H9 (cell line): ENCODE measurements at regions not wholly inside any gene's neighbourhood (a gene's known extent, or its start where the extent isn't known, plus 50 kb on each side); places are given as distances from the start of the nearest gene placed in this dataset.
A peak's percentile ranks its signal among the peaks of the same experiment; 100 is the strongest.

Source experiments
- DNase-seq: peaks from one replicate; pipeline ENCODE4 v3.0.0-alpha.2; 2017
- H2AFZ ChIP-seq: one replicate; pipeline ENCODE4 v1.6.1; 2013; ENCODE audit warnings: mild to moderate bottlenecking, low read length, control low read depth, moderate library complexity
- H2AK5ac ChIP-seq: 2 replicates; pipeline ENCODE4 v1.6.1; 2013; ENCODE audit warnings: low read length, control low read depth, mixed read lengths; ENCODE audit not compliant: insufficient read length
- H2BK120ac ChIP-seq: one replicate; pipeline ENCODE4 v1.6.1; 2013; ENCODE audit warnings: low read depth, mild to moderate bottlenecking, low read length, control low read depth, inconsistent platforms; ENCODE audit not compliant: poor library complexity, severe bottlenecking
- H2BK12ac ChIP-seq: 2 replicates; pipeline ENCODE4 v1.6.1; 2013; ENCODE audit warnings: low read length, control low read depth, mixed read lengths, low read depth; ENCODE audit not compliant: insufficient read length
- H2BK15ac ChIP-seq: 2 replicates; pipeline ENCODE4 v1.6.1; 2013; ENCODE audit warnings: low read depth, low read length, control low read depth
- H2BK20ac ChIP-seq: one replicate; pipeline ENCODE4 v1.6.1; 2013; ENCODE audit warnings: low read depth, mild to moderate bottlenecking, low read length, control low read depth, inconsistent platforms; ENCODE audit not compliant: poor library complexity, severe bottlenecking
- H2BK5ac ChIP-seq: 2 replicates; pipeline ENCODE4 v1.6.1; 2013; ENCODE audit warnings: low read length, control low read depth, mixed read lengths; ENCODE audit not compliant: insufficient read length
- H3K14ac ChIP-seq: 2 replicates; pipeline ENCODE4 v1.6.1; 2013; ENCODE audit warnings: low read length, control low read depth; ENCODE audit not compliant: insufficient read depth
- H3K18ac ChIP-seq: 2 replicates; pipeline ENCODE4 v1.6.1; 2013; ENCODE audit warnings: low read depth, mild to moderate bottlenecking, mixed read lengths, low read length, control low read depth; ENCODE audit not compliant: insufficient read length
- H3K23ac ChIP-seq: 2 replicates; pipeline ENCODE4 v1.6.1; 2013; ENCODE audit warnings: low read length, control low read depth, mixed read lengths, low read depth; ENCODE audit not compliant: insufficient read length
- H3K23me2 ChIP-seq: 2 replicates; pipeline ENCODE4 v1.6.1; 2013; ENCODE audit warnings: low read depth, mild to moderate bottlenecking, mixed read lengths, low read length, control low read depth; ENCODE audit not compliant: insufficient read length, poor library complexity, severe bottlenecking
- H3K27ac ChIP-seq: 2 replicates; pipeline ENCODE4 v1.5.1; 2013; ENCODE audit warnings: low read length, control low read depth, mixed read lengths, low read depth; ENCODE audit not compliant: insufficient read length
- H3K27me3 ChIP-seq: 2 replicates; pipeline ENCODE4 v1.6.1; 2013; ENCODE audit warnings: low read length, control low read depth, inconsistent platforms; ENCODE audit not compliant: insufficient read depth
- H3K4ac ChIP-seq: 2 replicates; pipeline ENCODE4 v1.6.1; 2013; ENCODE audit warnings: low read depth, mild to moderate bottlenecking, control low read depth, inconsistent platforms, low read length, moderate library complexity
- H3K4me1 ChIP-seq: 2 replicates; pipeline ENCODE4 v1.6.1; 2013; ENCODE audit warnings: low read length, control low read depth, inconsistent platforms; ENCODE audit not compliant: insufficient read depth
- H3K4me2 ChIP-seq: 2 replicates; pipeline ENCODE4 v1.6.1; 2013; ENCODE audit warnings: low read length, control low read depth, mixed read lengths; ENCODE audit not compliant: insufficient read length, insufficient read depth
- H3K56ac ChIP-seq: 2 replicates; pipeline ENCODE4 v1.6.1; 2013; ENCODE audit warnings: low read depth, mild to moderate bottlenecking, mixed read lengths, low read length, control low read depth; ENCODE audit not compliant: insufficient read length
- H3K79me1 ChIP-seq: 2 replicates; pipeline ENCODE4 v1.6.1; 2013; ENCODE audit warnings: low read depth, mild to moderate bottlenecking, moderate library complexity, low read length, control low read depth, inconsistent platforms; ENCODE audit not compliant: insufficient read depth, poor library complexity, severe bottlenecking
- H3K79me2 ChIP-seq: 2 replicates; pipeline ENCODE4 v1.6.1; 2013; ENCODE audit warnings: low read length, control low read depth, inconsistent platforms; ENCODE audit not compliant: insufficient read depth
- H3K9ac ChIP-seq: 2 replicates; pipeline ENCODE4 v1.6.1; 2013; ENCODE audit warnings: low read length, control low read depth, mixed read lengths; ENCODE audit not compliant: insufficient read length; ENCODE audit errors: extremely low read depth
- H3K9me3 ChIP-seq: one replicate; pipeline ENCODE4 v1.6.1; 2013; ENCODE audit warnings: low read depth, low read length, inconsistent platforms; ENCODE audit not compliant: control insufficient read depth
- H3T11ph ChIP-seq: one replicate; pipeline ENCODE4 v1.6.1; 2013; ENCODE audit warnings: mild to moderate bottlenecking, low read length, control low read depth, inconsistent platforms
- H4K20me1 ChIP-seq: one replicate; pipeline ENCODE4 v1.6.1; 2013; ENCODE audit not compliant: control insufficient read depth, insufficient read length, insufficient read depth
- H4K5ac ChIP-seq: 2 replicates; pipeline ENCODE4 v1.6.1; 2013; ENCODE audit warnings: low read depth, mild to moderate bottlenecking, mixed read lengths, low read length, control low read depth; ENCODE audit not compliant: insufficient read length
- H4K8ac ChIP-seq: replicated peaks from 2 replicates; pipeline ENCODE4 v1.6.1; 2013; ENCODE audit warnings: low read length, control low read depth, mixed read lengths, low read depth; ENCODE audit not compliant: insufficient read length
- H4K91ac ChIP-seq: 2 replicates; pipeline ENCODE4 v1.6.1; 2013; ENCODE audit warnings: low read depth, mild to moderate bottlenecking, moderate library complexity, mixed read lengths, low read length, control low read depth; ENCODE audit not compliant: insufficient read length
- H3K27ac Mint-ChIP-seq, 3 experiments: 2 replicates in 2 of 3; 3 replicates in 1 of 3; pipeline ENCODE4 v1.8.0; 2020 to 2021; ENCODE audit warnings: mixed read lengths in 3 of 3, mild to moderate bottlenecking in 1 of 3, moderate library complexity in 1 of 3
- H3K27me3 Mint-ChIP-seq: 2 replicates; pipeline ENCODE4 v1.8.0; 2021; ENCODE audit warnings: low read depth, mild to moderate bottlenecking, moderate library complexity, mixed read lengths
- H3K36me3 Mint-ChIP-seq, 3 experiments: 2 replicates in 2 of 3; 3 replicates in 1 of 3; pipeline ENCODE4 v1.8.0; 2020 to 2021; ENCODE audit warnings: low read depth in 3 of 3, mixed read lengths in 3 of 3; ENCODE audit not compliant: insufficient read depth in 1 of 3
- H3K4me1 Mint-ChIP-seq, 2 experiments: 2 replicates each; pipeline ENCODE4 v1.8.0; 2020; ENCODE audit warnings: mixed read lengths in 2 of 2
- H3K4me3 Mint-ChIP-seq, 2 experiments: 2 replicates in 1 of 2; 3 replicates in 1 of 2; pipeline ENCODE4 v1.8.0; 2020 to 2021; ENCODE audit warnings: mild to moderate bottlenecking in 2 of 2, mixed read lengths in 2 of 2, moderate library complexity in 1 of 2
- H3K9me3 Mint-ChIP-seq, 2 experiments: 2 replicates in 1 of 2; 3 replicates in 1 of 2; pipeline ENCODE4 v1.8.0; 2020; ENCODE audit warnings: mild to moderate bottlenecking in 2 of 2, mixed read lengths in 2 of 2, moderate library complexity in 1 of 2
- WGBS: extraction: QIAGEN DNeasy Blood & Tissue Kit; methylation state at CpG from one replicate; pipeline ENCODE4 v1.1.7; 2013; ENCODE audit warnings: missing lambda C conversion rate, low lambda C conversion rate, mixed read lengths; ENCODE audit not compliant: insufficient read length; ENCODE audit errors: extremely low coverage; 5-methylcytosine and 5-hydroxymethylcytosine counted together
- TF ChIP-seq, protein P1 (sequence below): fragments of 200-600 bp; sonication (generic); conservative IDR thresholded peaks from 3 replicates; pipeline ENCODE4 v1.8.0; 2021; ENCODE audit warnings: antibody characterized with exemption, mild to moderate bottlenecking

DNA sequence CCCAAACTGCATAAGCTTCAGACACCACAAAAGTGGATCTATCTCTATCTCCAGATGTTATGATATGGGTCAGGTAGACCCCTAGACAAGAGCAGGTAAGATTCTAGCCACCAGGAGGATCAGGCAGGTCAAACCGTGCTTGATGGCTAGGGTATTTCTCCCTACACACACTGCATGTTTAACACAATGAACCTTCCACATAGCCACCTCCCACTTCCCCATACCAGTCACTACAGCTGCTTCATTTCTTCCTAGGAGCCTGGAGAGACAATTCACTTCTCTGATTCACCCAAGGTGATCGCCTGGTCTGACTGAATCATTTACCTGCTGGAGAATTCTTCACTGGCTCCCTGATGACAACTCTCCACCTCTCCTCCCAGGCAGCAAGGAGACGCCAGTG, 66.0 kb upstream of the MYCN start:
- Histone ChIP-seq H3K18ac (no peak overlapping the region), H3K56ac (no peak overlapping the region), H4K8ac (peak overlapping the region; percentile 35), H3K27me3 (no peaks in the 10 kb centered on the region), H2AK5ac (no peak overlapping the region), H2BK20ac (no peak overlapping the region), H3K79me1 (no peaks in the 10 kb centered on the region), H2BK15ac (no peak overlapping the region), H4K20me1 (no peaks in the 10 kb centered on the region), H4K5ac (no peak overlapping the region), H3K14ac (0 out of 2 replicates have a peak overlapping the region, but pooled peaks have one; percentile 55), H2BK12ac (no peak overlapping the region), H3K23me2 (no peaks in the 10 kb centered on the region), H2BK5ac (no peak overlapping the region), H2BK120ac (no peak overlapping the region), H3K4me1 (no peaks in the 10 kb centered on the region), H3T11ph (no peak overlapping the region), H3K9ac (no peak overlapping the region), H3K4me2 (no peak overlapping the region), H3K79me2 (no peaks in the 10 kb centered on the region), H3K9me3 (peaks cover 4% of the 10 kb centered on the region), H3K23ac (no peak overlapping the region), H3K4ac (no peak overlapping the region), H2AFZ (peak overlapping the region; percentile 48), H4K91ac (no peak overlapping the region), H3K27ac (no peak overlapping the region)
- H3K27me3 Mint-ChIP-seq = peaks cover 3% of the 10 kb centered on the region
- WGBS = no CpG with 5 or more reads among the region's 3 CpGs
- H3K27ac Mint-ChIP-seq = no peak overlapping the region
- no peak for DNase-seq
- H3K4me1 Mint-ChIP-seq = peaks cover 4 to 6% of the 10 kb centered on the region in 2 experiments
- no peak overlapping the region; a peak in 1 of 5 replicates for H3K4me3 Mint-ChIP-seq
- H3K36me3 Mint-ChIP-seq = peaks cover 0 to 7% (median 7%) of the 10 kb centered on the region in 3 experiments; a peak in 3 of 7 replicates
- H3K9me3 Mint-ChIP-seq = peaks cover 16% of the 10 kb centered on the region in 2 experiments
- TF ChIP-seq, protein P1, sequence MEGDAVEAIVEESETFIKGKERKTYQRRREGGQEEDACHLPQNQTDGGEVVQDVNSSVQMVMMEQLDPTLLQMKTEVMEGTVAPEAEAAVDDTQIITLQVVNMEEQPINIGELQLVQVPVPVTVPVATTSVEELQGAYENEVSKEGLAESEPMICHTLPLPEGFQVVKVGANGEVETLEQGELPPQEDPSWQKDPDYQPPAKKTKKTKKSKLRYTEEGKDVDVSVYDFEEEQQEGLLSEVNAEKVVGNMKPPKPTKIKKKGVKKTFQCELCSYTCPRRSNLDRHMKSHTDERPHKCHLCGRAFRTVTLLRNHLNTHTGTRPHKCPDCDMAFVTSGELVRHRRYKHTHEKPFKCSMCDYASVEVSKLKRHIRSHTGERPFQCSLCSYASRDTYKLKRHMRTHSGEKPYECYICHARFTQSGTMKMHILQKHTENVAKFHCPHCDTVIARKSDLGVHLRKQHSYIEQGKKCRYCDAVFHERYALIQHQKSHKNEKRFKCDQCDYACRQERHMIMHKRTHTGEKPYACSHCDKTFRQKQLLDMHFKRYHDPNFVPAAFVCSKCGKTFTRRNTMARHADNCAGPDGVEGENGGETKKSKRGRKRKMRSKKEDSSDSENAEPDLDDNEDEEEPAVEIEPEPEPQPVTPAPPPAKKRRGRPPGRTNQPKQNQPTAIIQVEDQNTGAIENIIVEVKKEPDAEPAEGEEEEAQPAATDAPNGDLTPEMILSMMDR = peak; percentile 39; the same call in 2 of the 3 replicates
